Pancreas (tissue), 10 donors: ENCODE measurements at regions not wholly inside any gene's neighbourhood (a gene's known extent, or its start where the extent isn't known, plus 50 kb on each side); places are given as distances from the start of the nearest gene placed in this dataset.

Experiments used
- ATAC-seq, 4 donors: fragments of 200-7000 bp; cut with Tn5 transposase; one replicate each; pipeline versions ENCODE4 v1.8.0 to v1.9.1; 2020; ENCODE audit warnings: mild to moderate bottlenecking in 4 of 4, moderate library complexity in 4 of 4
- DNase-seq, 6 donors: peaks; one replicate each; pipeline ENCODE4 v3.0.0-alpha.2; 2020
- FAIRE-seq: peaks from 2 replicates; lab custom pipeline; 2012; peaks lifted over from hg19 to GRCh38; lab: Jason Lieb, UNC
- H3K27ac ChIP-seq, 4 donors: fragments of 200-600 bp; sonication (generic); 1 replicate in 3 of 4; 2 replicates in 1 of 4; pipeline versions ENCODE4 v1.5.0 to v1.8.0; 2020
- H3K27me3 ChIP-seq, 4 donors: fragments of 200-600 bp; one replicate each; pipeline ENCODE4 v1.8.0; 2021
- H3K36me3 ChIP-seq, 3 donors: fragments of 200-600 bp; sonication (generic) in 1 of 3; one replicate each; pipeline versions ENCODE4 v1.5.0 to v1.8.0; 2020 to 2021
- H3K4me1 ChIP-seq, 3 donors: fragments of 200-600 bp; one replicate each; pipeline ENCODE4 v1.8.0; 2021
- H3K4me3 ChIP-seq, 4 donors: fragments of 200-600 bp; sonication (generic) in 2 of 4; one replicate each; pipeline versions ENCODE4 v1.5.0 to v1.8.0; 2020 to 2021
- H3K9me3 ChIP-seq, 4 donors: fragments of 200-600 bp; one replicate each; pipeline ENCODE4 v1.8.0; 2021
- WGBS, 2 donors: extraction: QIAGEN DNeasy Blood & Tissue Kit; methylation state at CpG; one replicate each; pipeline ENCODE4 v1.1.7; 2013; 5-methylcytosine and 5-hydroxymethylcytosine counted together
- intact Hi-C, 3 donors: fragments of 100-400 bp; cut with DNase I; formaldehyde crosslinking; loops; one replicate each; pipeline versions ENCODE4 v1.11.1 to v1.14.2; 2022
- TF ChIP-seq, protein P1 (sequence below), 4 donors: fragments of 200-600 bp; sonication (generic) in 3 of 4; IDR thresholded peaks; one replicate each; pipeline versions ENCODE4 v1.5.0 to v1.8.0; 2021; ENCODE audit warnings: antibody characterized with exemption in 4 of 4
- donor health status: healthy with polysubstance abuse.
- donor health status: DM: no; HTN: no; CAD: no; lungs with moderate emphysema.
- donor health status: DM: no; HTN: no; CAD: no.
- donor health status: control.
- donor health status: control.
- donor health status: Bipolar disorder and iron deficiency.
- donor health status: DM: yes; HTN: yes; CAD: no.
- donor health status: DM: no; HTN: no; CAD: no.
- donor health status: DM: no; HTN: no; CAD: no.
- donor health status: DM: yes; HTN: yes; CAD: no.

DNA sequence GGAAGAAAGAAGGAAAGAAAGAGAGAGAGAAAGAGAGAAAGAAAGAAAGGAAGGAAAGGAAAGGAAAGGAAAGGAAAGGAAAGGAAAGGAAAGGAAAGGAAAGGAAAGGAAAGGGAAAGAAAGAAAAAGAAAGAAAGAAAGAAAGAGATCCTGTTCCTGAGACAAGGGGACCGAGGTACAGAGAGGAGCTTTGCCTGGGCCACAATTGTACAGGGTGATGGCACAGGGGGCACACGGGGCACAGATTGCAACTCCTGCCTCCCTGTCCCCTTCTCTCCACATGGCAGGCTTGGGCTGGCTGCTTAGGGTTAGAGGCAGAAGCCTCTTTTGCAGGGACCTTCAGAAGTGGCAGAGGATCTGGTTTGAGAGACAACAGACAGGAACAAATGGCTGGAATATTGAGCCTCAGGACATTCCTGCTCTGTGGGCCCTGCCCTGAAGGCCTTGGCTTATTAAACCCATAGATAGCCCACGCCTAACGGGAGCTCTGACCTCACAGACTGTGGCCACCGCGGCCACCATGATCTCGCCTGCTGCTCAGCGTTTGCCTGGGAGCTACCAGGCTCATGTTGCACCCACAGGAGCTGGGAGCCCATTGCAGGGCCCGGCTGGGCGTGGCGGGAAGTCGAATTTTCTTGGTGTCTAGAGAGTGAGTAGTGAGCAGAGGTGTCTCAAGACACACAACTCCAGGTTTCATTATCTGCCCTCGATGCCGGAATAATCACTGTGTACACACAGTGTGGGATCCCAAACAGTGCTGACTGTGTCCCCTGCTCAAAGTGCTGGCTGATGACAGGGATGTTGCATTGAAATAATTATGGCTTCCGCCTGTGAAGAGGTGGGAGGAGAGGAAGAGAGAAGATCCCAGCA, 147.9 kb upstream of the NCOR2 start:
- Histone ChIP-seq H3K4me1 (no peaks in the 10 kb centered on the region), H3K9me3 (no peaks in the 10 kb centered on the region), H3K27me3 (no peaks in the 10 kb centered on the region), H3K4me3 (no peak overlapping the region), H3K27ac (no peak overlapping the region), H3K36me3 (no peaks in the 10 kb centered on the region)
- no peak for ATAC-seq
- 69 to 76% methylated on average over 15 of the region's 15 CpGs for WGBS, 2 donors
- TF ChIP-seq, protein P1, sequence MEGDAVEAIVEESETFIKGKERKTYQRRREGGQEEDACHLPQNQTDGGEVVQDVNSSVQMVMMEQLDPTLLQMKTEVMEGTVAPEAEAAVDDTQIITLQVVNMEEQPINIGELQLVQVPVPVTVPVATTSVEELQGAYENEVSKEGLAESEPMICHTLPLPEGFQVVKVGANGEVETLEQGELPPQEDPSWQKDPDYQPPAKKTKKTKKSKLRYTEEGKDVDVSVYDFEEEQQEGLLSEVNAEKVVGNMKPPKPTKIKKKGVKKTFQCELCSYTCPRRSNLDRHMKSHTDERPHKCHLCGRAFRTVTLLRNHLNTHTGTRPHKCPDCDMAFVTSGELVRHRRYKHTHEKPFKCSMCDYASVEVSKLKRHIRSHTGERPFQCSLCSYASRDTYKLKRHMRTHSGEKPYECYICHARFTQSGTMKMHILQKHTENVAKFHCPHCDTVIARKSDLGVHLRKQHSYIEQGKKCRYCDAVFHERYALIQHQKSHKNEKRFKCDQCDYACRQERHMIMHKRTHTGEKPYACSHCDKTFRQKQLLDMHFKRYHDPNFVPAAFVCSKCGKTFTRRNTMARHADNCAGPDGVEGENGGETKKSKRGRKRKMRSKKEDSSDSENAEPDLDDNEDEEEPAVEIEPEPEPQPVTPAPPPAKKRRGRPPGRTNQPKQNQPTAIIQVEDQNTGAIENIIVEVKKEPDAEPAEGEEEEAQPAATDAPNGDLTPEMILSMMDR (IDR thresholded peaks at IDR 0.05) = no peak
- no peak for FAIRE-seq
- intact Hi-C loops = no loop called here
- DNase-seq = no peak

DNA sequence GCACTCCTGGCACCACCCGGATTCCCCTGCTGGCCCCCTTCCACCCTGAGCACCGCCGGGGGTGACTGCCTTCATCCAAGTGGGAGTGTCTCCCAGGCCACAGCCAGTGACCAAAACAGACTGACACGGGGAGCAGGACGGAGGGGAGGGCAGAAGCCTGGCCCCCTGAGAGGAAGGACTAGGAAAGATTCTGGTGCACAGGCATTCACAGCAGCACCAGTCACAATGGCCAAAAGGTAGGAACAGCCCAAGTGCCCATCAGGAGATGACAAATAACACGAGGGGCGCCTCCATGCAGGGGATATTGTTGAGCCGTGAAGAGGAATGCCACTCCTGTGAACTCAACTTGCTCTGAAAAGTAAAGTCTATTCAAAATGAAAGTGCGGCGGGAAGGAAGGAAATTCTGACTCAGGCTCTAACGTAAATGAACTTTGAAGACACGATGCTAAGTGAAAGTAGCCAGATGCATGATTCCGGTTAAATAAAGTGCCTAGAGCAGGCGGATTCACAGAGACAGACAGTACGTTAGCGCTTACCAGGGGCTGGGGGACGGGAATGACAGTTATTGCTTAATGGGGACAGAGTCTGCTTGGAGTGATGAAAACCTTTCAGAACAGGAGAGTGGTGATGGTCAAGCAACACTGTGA, 146.1 kb upstream of the NCOR2 start:
- H3K9me3 ChIP-seq = no peaks in the 10 kb centered on the region
- TF ChIP-seq, protein P1 (IDR thresholded peaks at IDR 0.05) = no peak
- peak overlapping the region in 2 of 4 donors; percentile 58 to 69 for H3K27ac ChIP-seq
- H3K4me1 ChIP-seq = no peaks in the 10 kb centered on the region
- ATAC-seq = peak in 3 of 4 donors; percentile 40 to 72 (median 72)
- no peak for DNase-seq
- H3K36me3 ChIP-seq = no peaks in the 10 kb centered on the region
- 59 to 64% methylated on average over 17 of the region's 17 CpGs for WGBS, 2 donors
- FAIRE-seq = no peak
- H3K4me3 ChIP-seq = no peak overlapping the region
- intact Hi-C loops = no loop called here
- H3K27me3 ChIP-seq = no peaks in the 10 kb centered on the region

DNA sequence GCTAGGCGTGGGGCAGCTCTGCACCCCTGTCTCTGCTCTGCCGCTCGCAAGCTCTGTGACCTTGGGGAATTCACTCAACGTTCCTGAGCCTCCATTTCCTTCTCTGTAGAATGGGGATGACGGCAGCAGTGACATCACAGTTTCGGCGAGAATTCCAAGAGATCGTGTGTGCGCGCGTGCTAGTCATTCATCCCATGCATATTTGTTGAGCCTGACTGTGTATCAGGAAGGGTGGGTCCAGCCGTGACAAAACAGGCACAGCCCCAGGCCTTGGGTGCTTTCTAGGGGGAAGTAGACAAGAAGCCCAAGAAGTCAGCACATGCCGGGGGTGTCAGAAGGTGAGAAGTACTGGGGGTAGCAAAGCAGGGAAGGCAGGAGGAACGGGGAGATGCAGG, 145.6 kb upstream of the NCOR2 start:
- TF ChIP-seq, protein P1 (IDR thresholded peaks at IDR 0.05) = no peak
- 62 to 76% methylated on average over 14 of the region's 14 CpGs for WGBS, 2 donors
- H3K4me1 ChIP-seq = no peaks in the 10 kb centered on the region
- no peaks in the 10 kb centered on the region for H3K27me3 ChIP-seq
- FAIRE-seq = no peak
- no peaks in the 10 kb centered on the region for H3K9me3 ChIP-seq
- no peaks in the 10 kb centered on the region for H3K36me3 ChIP-seq
- intact Hi-C loops = no loop called here
- H3K27ac ChIP-seq = peak overlapping the region in 2 of 4 donors; percentile 58 to 69
- no peak overlapping the region for H3K4me3 ChIP-seq
- peak in 1 of 6 donors; percentile 51 for DNase-seq
- ATAC-seq = peak in 3 of 4 donors; percentile 44 to 71 (median 67)

DNA sequence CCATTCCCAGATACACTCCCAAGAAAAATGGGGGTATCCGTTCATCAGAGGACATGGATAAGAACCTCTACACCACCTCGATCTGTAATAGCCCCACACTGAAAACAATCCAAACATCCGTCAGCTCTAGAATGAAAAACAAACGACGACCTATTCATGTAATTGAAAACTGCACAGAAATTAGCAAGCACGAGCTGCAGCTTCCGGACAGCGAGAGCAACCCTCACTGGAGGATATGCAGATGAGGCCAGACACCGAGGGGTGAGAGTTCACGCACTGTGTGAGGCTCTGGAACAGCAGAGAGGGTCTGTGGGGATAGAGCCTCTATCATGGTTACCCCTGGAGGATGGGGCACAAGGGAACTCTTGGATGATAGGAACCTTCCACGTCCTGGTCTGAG, 143.9 kb upstream of the NCOR2 start:
- WGBS, 2 donors = 62 to 67% methylated on average over 11 of the region's 11 CpGs

More for the DNA sequence above, 143.9 kb upstream of the NCOR2 start:
- Histone ChIP-seq H3K27ac (no peak overlapping the region), H3K36me3 (no peaks in the 10 kb centered on the region), H3K4me1 (no peaks in the 10 kb centered on the region), H3K4me3 (no peak overlapping the region), H3K9me3 (no peaks in the 10 kb centered on the region), H3K27me3 (no peaks in the 10 kb centered on the region)
- no peak for ATAC-seq
- intact Hi-C loops = no loop called here
- FAIRE-seq = no peak
- no peak for DNase-seq
- TF ChIP-seq, protein P1 (IDR thresholded peaks at IDR 0.05) = no peak
